ENCODE measurements at regions not wholly inside any gene's neighbourhood (a gene's known extent, or its start where the extent isn't known, plus 50 kb on each side); places are given as distances from the start of the nearest gene placed in this dataset.

GRCh38 chr1:55352811-55353180, 137.6 kb upstream of the USP24 start:
- no peak for FAIRE-seq
- no peak overlapping the region for H3K9ac ChIP-seq (ENCODE audit: insufficient read depth, low read depth, low read length)
- H3K27ac ChIP-seq (ENCODE audit: extremely low read length, insufficient read depth, low read length) = no peak overlapping the region
- ChIA-PET CTCF (ENCODE audit: low intra/inter-chr PET ratio, low total read pairs) (no interaction called here), POLR2A (no interaction called here)
- H3K9me3 ChIP-seq (ENCODE audit: low read length) = no peaks in the 10 kb centered on the region
- H3K27me3 ChIP-seq (ENCODE audit: control insufficient read depth in 1 of 2, insufficient read depth in 2 of 2, low read length in 2 of 2) = peaks cover 0 to 3% of the 10 kb centered on the region in 2 experiments; a peak in 1 of 5 replicates
- no TSS peak for BruUV-seq (replicated peaks)
- intact Hi-C loops (cut with micrococcal nuclease; ENCODE audit: unreplicated experiment) = no loop called here
- H3K4me3 ChIP-seq (replicated peaks in 1 of 3; ENCODE audit: insufficient read depth in 1 of 3, low read depth in 2 of 3, low read length in 3 of 3) = no peak overlapping the region
- no peaks in the 10 kb centered on the region for H3K79me2 ChIP-seq (ENCODE audit: insufficient read depth, low read length)
- DNase-seq (ENCODE audit: low spot score) = no peak
- no peak overlapping the region for H2AFZ ChIP-seq (ENCODE audit: low read length)
- 0% methylated on average over 1 of the region's 1 CpG for WGBS (ENCODE audit: low lambda C conversion rate)
- no peak overlapping the region for H3K4me2 ChIP-seq (ENCODE audit: low read depth, low read length)
- no peak for ATAC-seq
- H4K20me1 ChIP-seq (ENCODE audit: insufficient read depth, low read length) = no peaks in the 10 kb centered on the region
- in situ Hi-C loops (cut with HindIII; ENCODE audit: extremely low pct_ligation_motif_present, low pct_unique_long_range_greater_than_20kb) = no loop called here
- peaks cover 5% of the 10 kb centered on the region; the same call in 1 of the 2 replicates for H3K4me1 ChIP-seq (ENCODE audit: insufficient read depth, low read length)
- no peaks in the 10 kb centered on the region for H3K36me3 ChIP-seq (replicated peaks in 1 of 2; ENCODE audit: control insufficient read depth in 1 of 2, insufficient read depth in 2 of 2, low read length in 2 of 2)
- TF ChIP-seq NFE2 (CRISPR knock-in tag; IDR thresholded peaks at IDR 0.05) (no peak), PRDM15 (CRISPR knock-in tag; IDR thresholded peaks at IDR 0.05) (no peak), ZNF318 (CRISPR knock-in tag; IDR thresholded peaks at IDR 0.05) (no peak), HOMEZ (CRISPR knock-in tag; IDR thresholded peaks at IDR 0.05; ENCODE audit: low read depth) (no peak), IRF1 (CRISPR knock-in tag; IDR thresholded peaks at IDR 0.05; ENCODE audit: low read depth) (no peak), ZNF569 (CRISPR knock-in tag; IDR thresholded peaks at IDR 0.05; ENCODE audit: borderline replicate concordance) (no peak), U2AF2 (IDR thresholded peaks at IDR 0.05; ENCODE audit: low read depth, low read length) (no peak), ZNF333 (CRISPR knock-in tag; IDR thresholded peaks at IDR 0.05; ENCODE audit: borderline replicate concordance) (no peak), NPAS2 (CRISPR knock-in tag; IDR thresholded peaks at IDR 0.05; ENCODE audit: borderline replicate concordance) (no peak), ZNF263 (CRISPR knock-in tag; IDR thresholded peaks at IDR 0.05) (no peak), AGO1 (IDR thresholded peaks at IDR 0.05; ENCODE audit: low read depth, low read length, poor library complexity, severe bottlenecking) (no peak)
